Hippocampal formation (tissue), 2 donors: ENCODE measurements at regions not wholly inside any gene's neighbourhood (a gene's known extent, or its start where the extent isn't known, plus 50 kb on each side); places are given as distances from the start of the nearest gene placed in this dataset.

ENCODE experiments used
- DNase-seq, 2 donors: peaks; one replicate each; lab custom pipeline; 2025; lab: John Stamatoyannopoulos, UW

GRCh38 chr21:16642353-16642752 lies 870.5 kb upstream of the CXADR start:
- DNase-seq, result no peak

GRCh38 chr21:16644685-16645084 lies 868.2 kb upstream of the CXADR start:
- no peak for DNase-seq

DNA sequence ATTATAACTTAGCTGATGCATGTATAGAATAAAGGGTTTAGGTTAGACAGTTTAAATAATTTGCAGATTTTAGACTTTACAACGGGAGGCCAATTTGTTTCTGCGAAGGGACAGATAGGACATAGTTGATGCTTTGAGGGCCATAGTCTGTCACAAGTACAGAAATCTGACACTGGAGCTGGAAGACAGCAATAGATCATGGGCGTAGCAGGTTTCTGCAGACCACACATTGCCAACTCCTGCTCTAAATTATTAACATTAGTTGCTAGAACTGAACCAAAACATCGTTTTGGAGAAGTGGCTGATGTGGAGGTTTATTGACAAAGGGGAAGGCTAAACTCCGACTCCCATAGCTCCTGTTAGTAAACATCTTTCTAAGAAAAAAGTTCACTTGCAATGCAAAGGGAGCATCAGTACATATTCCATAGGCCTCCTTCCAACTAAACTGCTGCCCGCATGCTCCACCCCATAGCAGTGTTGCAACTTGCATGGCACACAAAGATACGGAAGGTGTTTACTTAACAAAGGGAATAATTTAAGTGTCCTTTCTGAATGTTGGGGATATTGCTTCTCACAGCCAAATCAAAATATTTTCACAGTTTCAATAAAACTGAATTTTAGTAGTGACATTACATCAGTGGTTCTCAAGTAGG lies 862.0 kb upstream of the CXADR start:
- DNase-seq, result no peak

DNA sequence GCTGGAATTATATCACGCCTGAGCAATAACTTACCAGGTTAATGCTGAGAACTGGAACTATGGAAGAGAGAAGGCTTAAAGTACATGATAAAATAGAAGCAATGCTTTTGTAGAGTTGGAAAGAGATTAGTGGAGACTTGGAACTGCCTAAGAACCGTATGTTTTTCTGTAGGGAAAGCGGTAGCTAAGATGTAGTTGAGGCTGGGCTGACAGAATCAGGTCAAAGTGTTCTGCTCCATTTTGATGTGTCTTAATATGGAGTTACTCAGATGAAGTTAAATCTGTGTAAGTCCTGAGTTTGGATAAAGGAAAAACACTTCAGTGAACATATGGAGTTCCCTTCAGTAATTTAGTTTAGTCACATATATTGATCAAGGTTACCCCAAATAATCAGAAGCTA lies 860.9 kb upstream of the CXADR start:
- no peak for DNase-seq

DNA sequence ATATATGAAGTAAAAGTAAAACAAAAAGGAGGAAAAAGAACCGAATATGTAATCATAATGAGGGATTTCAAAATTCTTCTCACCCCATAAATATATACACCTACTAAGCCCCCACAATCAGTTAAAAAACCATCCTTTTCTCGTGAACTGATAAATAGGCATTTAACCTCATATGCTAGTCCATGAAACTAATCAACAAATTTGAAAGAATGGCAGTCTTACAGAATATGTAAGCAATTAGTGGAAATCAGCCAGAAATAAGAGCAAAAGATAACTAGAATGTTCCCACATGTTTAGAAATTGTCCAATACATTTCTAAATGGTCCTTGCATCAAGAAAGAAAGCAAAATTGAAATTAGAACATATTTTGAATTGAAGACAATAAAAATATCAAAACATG lies 849.4 kb upstream of the CXADR start:
- no peak for DNase-seq

DNA sequence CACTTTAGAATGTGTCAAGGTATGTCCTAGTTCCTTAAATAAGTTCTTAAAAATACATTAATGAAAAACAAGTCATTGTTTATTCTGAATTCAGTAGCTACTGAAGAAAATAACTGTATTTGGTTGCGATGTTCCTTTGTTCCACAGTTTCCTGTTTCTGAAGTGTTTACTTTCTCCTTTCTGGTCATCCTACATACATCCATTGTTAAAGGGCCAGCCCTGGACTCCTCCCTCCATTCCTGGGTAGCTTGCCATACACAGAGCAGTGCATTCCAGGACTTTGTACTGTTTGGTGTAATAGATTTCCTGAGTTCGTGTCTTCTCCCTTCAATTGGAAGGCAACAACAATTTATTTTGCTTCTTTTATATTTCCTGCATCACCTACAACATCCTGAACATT lies 845.4 kb upstream of the CXADR start:
- DNase-seq, result no peak

- DNase-seq, result no peak
Observed at GRCh38 chr21:16674949-16675348, 837.9 kb upstream of the CXADR start.

- DNase-seq, result no peak
Observed at GRCh38 chr21:16676391-16676790, 836.5 kb upstream of the CXADR start.

DNA sequence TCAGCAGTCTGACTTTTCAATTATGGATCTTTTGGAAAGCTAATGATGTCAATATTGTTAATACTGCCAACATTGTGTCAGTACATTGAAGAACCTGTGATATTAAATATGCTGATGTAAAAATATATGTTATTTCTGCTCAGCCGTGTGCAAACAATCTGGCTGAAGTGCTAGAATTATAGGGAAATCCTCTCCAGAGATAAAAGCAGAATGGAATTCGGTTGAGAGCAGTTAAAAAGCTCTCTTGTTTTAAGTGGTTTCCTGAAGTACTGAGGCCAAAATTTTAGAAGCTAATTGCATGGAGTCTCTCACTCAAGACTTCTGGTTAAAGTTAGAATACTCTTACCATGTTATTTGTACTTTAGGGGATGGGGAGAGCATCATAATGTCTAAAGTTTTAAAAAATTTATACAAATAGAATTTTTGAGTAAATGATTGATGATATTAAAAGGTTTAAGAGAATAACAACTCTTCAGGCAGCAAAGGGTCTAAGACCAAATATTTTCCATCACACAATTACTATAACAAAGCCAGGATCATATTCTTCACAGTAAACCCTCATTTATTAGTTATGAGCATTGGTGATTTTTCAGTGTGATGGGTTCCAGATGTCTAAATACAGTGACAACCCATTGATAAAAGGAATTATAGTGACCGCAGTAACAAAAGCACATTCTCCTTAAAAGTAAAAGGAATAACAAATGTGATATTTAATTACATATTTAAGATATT lies 834.2 kb upstream of the CXADR start:
- no peak for DNase-seq

DNA sequence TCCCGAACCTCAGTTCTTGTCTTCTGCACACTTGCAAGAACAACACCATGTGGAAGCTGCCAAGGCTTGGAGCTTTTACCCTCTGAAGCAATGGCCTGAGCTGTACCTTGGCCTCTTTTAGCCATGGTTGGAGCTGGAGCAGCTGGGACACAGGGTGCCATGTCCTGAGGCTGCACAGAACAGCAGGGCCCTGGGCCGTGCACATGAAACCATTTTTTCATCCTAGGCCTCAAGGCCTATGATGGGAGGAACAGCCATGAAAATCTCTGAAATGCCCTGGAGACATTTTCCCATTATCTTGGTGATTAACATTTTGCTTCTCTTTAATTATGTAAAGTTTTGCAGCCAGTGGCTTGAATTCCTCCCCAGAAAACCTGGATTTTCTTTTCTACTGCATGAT lies 817.8 kb upstream of the CXADR start:
- DNase-seq, result no peak

GRCh38 chr21:16707274-16707673 lies 805.6 kb upstream of the CXADR start:
- DNase-seq, result no peak

GRCh38 chr21:16708101-16708835 lies 804.6 kb upstream of the CXADR start:
- no peak for DNase-seq

DNA sequence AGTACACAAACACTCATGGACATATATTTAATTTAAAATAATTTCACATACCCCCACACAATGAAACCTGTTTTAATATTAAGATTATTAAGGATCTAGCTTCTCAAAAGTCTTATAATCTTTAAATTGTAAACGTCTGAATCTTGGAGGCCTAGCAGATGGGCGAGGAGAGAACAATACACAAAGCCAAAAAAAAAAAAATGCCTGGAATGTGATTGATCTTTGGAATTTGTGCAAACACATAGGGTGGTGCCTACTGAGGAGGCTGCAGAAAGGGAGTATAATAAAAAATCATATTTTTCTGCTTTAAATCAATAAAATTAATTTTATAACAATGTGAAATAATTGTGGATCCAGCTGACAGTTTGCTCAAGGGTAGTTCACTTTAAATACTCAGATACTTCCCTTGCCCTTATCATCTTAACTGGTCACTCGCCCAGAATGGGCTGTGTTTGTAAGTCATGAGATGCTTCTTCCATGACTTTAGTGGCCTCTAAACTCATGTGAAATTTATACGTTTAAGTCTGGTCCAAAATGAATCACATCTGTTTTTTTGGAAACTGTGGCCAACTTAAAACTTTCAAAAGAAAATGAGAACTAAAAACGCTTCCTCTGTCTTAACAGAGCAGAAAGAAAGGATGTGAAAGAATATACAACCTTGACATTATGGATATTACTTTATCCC lies 802.8 kb upstream of the CXADR start:
- no peak for DNase-seq

DNA sequence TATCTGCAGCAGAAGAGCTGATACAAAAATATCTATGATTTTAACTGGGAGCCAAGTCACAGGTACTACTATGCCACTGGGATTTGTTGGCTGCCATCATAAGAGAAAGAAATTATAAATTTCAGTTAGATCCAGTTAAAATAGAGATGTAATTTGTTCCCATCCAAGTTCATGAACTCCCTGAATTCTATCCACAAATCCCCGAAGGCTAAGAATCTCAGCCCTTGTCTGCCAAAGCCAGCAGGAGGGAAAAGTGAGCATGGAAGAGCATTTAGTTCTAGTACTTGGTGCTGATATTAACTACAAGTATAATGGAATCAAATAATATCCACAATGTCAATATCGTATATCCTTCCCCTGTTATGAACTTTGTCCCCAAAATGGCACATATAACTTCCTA lies 801.1 kb upstream of the CXADR start:
- DNase-seq, result no peak

DNA sequence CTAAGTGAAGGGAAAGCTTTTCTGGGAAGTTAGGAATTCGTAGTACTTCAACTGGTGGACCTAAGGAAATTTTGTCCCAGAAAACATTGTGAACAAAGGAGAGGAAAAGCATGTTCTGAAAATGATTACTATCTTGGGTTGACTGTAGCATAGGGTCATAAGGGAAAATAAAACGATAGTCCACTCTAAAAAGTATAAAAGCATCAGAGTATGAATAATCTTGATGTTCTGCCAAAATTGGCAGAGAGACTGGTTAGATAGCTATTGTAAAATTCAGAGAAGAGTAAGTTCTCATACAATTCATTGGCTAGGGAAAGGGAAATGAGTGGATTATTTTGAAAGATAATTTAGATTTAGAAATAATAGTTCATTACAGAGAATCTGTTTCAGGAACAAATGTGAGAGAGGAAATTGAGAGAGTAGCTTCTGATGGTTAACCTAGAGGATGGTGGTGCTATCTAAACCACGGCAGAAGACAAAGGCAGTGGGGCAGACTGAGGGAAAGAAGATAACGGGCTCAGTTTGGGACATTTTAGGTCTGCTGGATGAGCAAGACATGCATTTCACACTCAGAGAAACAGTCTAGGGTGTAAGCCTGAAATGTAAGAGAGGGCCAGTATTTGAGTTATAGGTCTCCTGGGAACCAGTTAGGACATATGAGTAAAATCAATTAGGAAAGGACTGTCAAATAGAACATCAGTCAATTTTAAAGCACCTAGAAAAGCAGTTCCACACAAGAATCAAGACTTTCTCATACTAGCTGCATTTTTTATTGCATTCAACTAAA lies 799.3 kb upstream of the CXADR start:
- no peak for DNase-seq

- DNase-seq, result no peak
Observed at GRCh38 chr21:16740511-16740910, 772.3 kb upstream of the CXADR start.

DNA sequence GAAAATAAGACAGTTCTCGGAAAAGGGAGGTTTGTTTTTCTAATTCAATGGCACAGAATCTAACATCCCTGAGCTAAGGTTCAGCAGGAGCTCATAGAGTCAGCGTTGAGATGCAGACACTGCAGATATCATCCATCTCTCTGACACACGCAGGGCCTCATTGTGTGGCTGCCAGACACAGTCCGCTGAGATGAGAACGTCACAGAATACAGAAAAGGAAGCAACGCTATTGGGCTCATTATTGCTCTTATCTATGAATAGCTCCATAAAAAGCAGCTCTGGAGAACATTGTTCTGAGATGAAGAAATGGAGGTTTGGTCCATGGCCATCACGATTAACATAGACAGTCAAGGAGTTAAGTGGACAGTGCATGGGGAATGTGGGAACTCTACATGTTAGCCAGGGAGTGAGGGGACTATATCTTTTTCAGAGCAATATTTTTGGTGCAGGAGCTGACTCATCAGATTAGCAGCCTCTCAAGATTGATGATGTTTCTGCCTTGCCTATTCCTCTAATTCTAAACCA lies 771.6 kb upstream of the CXADR start:
- DNase-seq, result no peak

DNA sequence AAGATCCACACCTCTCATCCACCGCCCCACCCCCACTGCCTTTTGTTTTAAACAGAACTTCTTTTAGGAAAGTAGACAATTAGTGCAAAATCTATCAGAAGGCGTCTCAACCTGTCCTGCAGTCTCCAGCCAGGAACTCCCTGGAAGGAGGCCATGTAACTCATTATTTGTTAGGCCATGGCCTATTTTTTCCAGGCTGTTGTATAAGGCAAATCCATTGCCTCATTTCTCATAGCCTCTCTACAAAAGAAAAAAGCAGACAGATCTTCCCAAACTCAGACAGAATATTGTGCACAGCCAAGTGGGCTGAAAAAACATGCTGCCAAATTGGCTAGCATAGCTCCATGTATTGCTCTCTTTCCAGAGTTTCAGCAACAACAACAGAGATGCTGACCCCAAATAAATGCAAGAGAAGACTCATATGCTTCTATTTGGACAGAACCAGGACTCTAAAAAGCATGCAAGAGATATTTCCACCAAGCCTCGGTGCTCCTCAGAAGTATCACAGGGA lies 770.7 kb upstream of the CXADR start:
- peak; percentile 4 to 34 for DNase-seq

DNA sequence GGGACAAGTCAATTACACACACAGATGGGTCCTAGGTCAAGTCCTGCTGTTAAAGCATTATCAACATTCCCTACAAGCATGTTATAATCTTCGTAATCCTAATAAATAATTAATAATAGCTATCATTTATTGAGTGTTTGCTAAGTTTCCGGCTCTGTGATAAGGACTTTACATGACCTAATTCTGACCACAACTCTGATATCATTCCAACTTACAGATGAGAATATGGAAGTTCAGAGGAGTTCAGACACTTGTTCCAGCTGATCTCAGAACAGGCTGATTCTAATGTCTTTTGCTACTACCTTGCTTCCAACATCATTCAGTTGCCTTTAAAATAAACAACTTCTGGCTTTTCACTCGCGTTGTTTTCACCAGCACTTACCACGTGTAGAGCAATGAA lies 770.1 kb upstream of the CXADR start:
- no peak for DNase-seq

- no peak for DNase-seq
Observed at GRCh38 chr21:16743317-16743716, 769.5 kb upstream of the CXADR start.

- DNase-seq, result no peak
Observed at GRCh38 chr21:16750926-16751325, 761.9 kb upstream of the CXADR start.
